Activated T-cell treated with anti-CD3 and anti-CD28 coated beads, Interleukin-2, amount 50 U/mL, for 72 hours (primary cell): ENCODE measurements at regions not wholly inside any gene's neighbourhood (a gene's known extent, or its start where the extent isn't known, plus 50 kb on each side); places are given as distances from the start of the nearest gene placed in this dataset.

ENCODE experiments used
- ATAC-seq, 2 donors: fragments of 150-1000 bp; cut with Tn5 transposase; replicated peaks in 1 of 2; 2 replicates each; pipeline ENCODE4 v1.10.0; 2021; ENCODE audit warnings: moderate library complexity in 2 of 2, mild to moderate bottlenecking in 1 of 2
- DNase-seq, 2 donors: peaks; one replicate each; pipeline ENCODE4 v3.0.0; 2021 to 2022; ENCODE audit warnings: mixed read lengths in 1 of 2
- H3K27ac Mint-ChIP-seq: one replicate; pipeline ENCODE4 v1.8.0; 2022; ENCODE audit warnings: mild to moderate bottlenecking, moderate library complexity, mixed read lengths
- H3K27me3 Mint-ChIP-seq: one replicate; pipeline ENCODE4 v1.8.0; 2022; ENCODE audit warnings: low read depth, mixed read lengths
- H3K36me3 Mint-ChIP-seq, 2 donors: one replicate each; pipeline ENCODE4 v1.8.0; 2022; ENCODE audit warnings: mixed read lengths in 2 of 2, mild to moderate bottlenecking in 1 of 2; ENCODE audit not compliant: insufficient read depth in 2 of 2
- H3K4me1 Mint-ChIP-seq: one replicate; pipeline ENCODE4 v1.8.0; 2022; ENCODE audit warnings: low read depth, mixed read lengths
- H3K4me3 Mint-ChIP-seq, 2 donors: one replicate each; pipeline ENCODE4 v1.8.0; 2022; ENCODE audit warnings: mild to moderate bottlenecking in 2 of 2, mixed read lengths in 2 of 2, moderate library complexity in 2 of 2
- H3K9me3 Mint-ChIP-seq, 2 donors: one replicate each; pipeline ENCODE4 v1.8.0; 2022; ENCODE audit warnings: mixed read lengths in 2 of 2

DNA sequence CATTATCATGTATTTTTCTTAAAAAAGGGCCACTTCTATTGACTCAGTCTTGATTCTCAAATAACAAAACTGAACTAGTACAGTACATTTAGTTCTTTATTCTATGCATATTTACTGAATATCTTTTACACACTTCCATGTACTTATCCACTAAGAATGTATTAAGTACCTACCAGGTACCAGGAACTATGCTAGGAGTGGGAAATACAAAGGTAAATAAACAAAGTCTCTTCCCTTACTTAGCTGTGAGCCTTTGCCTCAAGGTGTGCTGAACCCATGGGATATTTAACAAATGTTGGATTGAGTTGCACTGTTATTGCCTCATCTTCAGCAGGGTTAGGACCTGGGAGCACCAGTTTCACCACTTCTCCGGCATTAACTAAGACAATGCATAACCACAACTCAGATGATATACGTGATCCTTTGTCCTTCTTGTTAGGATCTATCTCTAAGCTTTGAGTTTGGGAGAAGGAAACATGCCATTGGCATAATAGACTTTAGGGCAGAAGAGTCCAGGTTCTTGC is 533.9 kb downstream of the TFAP2B start:
- Mint-ChIP-seq H3K9me3 (peaks cover 5% of the 10 kb centered on the region in 2 donors), H3K4me3 (no peak overlapping the region), H3K27ac (no peak overlapping the region), H3K27me3 (no peaks in the 10 kb centered on the region), H3K4me1 (no peaks in the 10 kb centered on the region), H3K36me3 (no peaks in the 10 kb centered on the region)
- ATAC-seq (no peak), DNase-seq (no peak)

DNA sequence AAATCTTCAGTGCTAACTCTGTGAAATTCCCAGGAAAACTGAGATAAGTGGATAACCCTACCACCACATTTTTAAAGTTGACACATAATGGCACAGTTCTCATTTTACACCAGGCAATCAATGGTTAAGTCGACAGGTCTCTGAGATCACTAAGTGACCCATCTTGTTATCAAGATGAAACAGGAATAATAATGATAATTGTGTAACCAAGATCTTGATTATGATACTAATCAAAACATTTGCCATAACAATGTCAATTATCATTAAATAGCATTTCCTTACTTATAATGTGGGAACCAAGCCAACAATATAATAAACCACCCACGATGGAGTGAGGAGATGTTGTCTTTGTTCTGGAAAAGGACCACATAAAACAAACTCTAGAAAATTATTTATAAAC is 541.6 kb downstream of the TFAP2B start:
- Mint-ChIP-seq H3K27me3 (no peaks in the 10 kb centered on the region), H3K9me3 (no peaks in the 10 kb centered on the region), H3K36me3 (no peaks in the 10 kb centered on the region), H3K27ac (no peak overlapping the region), H3K4me3 (no peak overlapping the region), H3K4me1 (no peaks in the 10 kb centered on the region)
- DNase-seq (no peak), ATAC-seq (no peak)

DNA sequence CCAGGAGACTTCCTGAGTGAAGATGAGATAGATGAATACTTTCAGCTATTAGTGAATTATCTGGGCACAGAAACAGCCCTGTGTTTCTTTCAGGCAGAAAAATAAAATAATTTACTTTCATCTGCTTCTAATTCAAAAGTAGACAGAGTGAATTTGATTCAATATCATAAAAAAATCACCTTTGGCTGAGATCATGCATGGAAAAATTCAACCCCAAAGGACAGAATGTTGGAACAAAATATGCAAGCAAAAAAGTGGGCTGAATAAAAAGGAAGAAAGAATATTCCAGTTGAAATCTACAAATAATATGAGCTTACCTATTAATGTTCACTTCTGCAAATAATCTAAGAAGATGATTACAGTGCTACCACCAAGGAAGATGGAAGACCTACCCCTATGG is 546.9 kb downstream of the TFAP2B start:
- no peak for DNase-seq
- no peaks in the 10 kb centered on the region for H3K9me3 Mint-ChIP-seq
- no peaks in the 10 kb centered on the region for H3K36me3 Mint-ChIP-seq
- no peak overlapping the region for H3K27ac Mint-ChIP-seq
- no peak for ATAC-seq
- no peaks in the 10 kb centered on the region for H3K4me1 Mint-ChIP-seq
- H3K27me3 Mint-ChIP-seq, result no peaks in the 10 kb centered on the region
- no peak overlapping the region for H3K4me3 Mint-ChIP-seq

- Mint-ChIP-seq H3K4me3 (no peak overlapping the region), H3K27me3 (no peaks in the 10 kb centered on the region), H3K4me1 (no peaks in the 10 kb centered on the region), H3K9me3 (peaks cover 0 to 3% of the 10 kb centered on the region in 2 donors), H3K27ac (no peak overlapping the region), H3K36me3 (no peaks in the 10 kb centered on the region)
- no peak for DNase-seq
- no peak for ATAC-seq
These were observed 550.8 kb downstream of the TFAP2B start for GRCh38 chr6:51369485-51369884.

GRCh38 chr6:51382847-51383246 is 564.2 kb downstream of the TFAP2B start:
- H3K4me3 Mint-ChIP-seq, result no peak overlapping the region
- no peaks in the 10 kb centered on the region for H3K36me3 Mint-ChIP-seq
- peaks cover 2 to 9% of the 10 kb centered on the region in 2 donors for H3K9me3 Mint-ChIP-seq
- DNase-seq (no peak), ATAC-seq (no peak)
- H3K4me1 Mint-ChIP-seq, result no peaks in the 10 kb centered on the region
- no peaks in the 10 kb centered on the region for H3K27me3 Mint-ChIP-seq
- no peak overlapping the region for H3K27ac Mint-ChIP-seq

GRCh38 chr6:51384736-51385135 is 566.1 kb downstream of the TFAP2B start:
- ATAC-seq, result no peak

GRCh38 chr6:51386347-51386836 is 567.7 kb downstream of the TFAP2B start:
- Mint-ChIP-seq H3K36me3 (no peaks in the 10 kb centered on the region), H3K4me3 (no peak overlapping the region), H3K27ac (no peak overlapping the region), H3K27me3 (no peaks in the 10 kb centered on the region), H3K4me1 (no peaks in the 10 kb centered on the region), H3K9me3 (peaks cover 0 to 2% of the 10 kb centered on the region in 2 donors)
- ATAC-seq (no peak), DNase-seq (no peak)

More at GRCh38 chr6:51384736-51385135, 566.1 kb downstream of the TFAP2B start:
- Mint-ChIP-seq H3K9me3 (peaks cover 1 to 2% of the 10 kb centered on the region in 2 donors), H3K4me3 (no peak overlapping the region), H3K27me3 (no peaks in the 10 kb centered on the region), H3K36me3 (no peaks in the 10 kb centered on the region), H3K27ac (no peak overlapping the region), H3K4me1 (no peaks in the 10 kb centered on the region)
- DNase-seq, result no peak

- Mint-ChIP-seq H3K36me3 (no peaks in the 10 kb centered on the region), H3K27ac (no peak overlapping the region), H3K27me3 (no peaks in the 10 kb centered on the region), H3K9me3 (peaks cover 2% of the 10 kb centered on the region in 2 donors), H3K4me3 (no peak overlapping the region), H3K4me1 (no peaks in the 10 kb centered on the region)
- ATAC-seq (no peak), DNase-seq (no peak)
These were observed 569.2 kb downstream of the TFAP2B start for GRCh38 chr6:51387907-51388306.

DNA sequence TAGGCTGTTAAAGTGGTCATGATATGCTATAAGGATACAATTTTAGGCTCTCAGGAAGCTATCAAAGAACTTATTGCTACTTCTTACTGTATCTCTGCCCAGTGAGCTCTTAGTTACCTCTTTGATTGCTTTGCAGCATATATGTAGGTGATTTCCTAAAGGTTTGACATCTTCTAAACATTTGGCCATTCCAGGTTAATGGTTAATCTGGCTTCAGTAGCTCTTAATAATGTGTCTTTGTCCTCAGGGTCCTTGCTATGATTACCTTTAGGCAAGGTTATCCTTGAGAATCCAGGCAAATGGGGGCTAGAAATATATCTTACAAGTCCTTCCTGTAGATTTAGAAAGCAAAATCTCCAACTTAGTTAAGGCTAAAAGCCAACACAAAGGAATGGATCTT is 575.4 kb downstream of the TFAP2B start:
- H3K36me3 Mint-ChIP-seq, result no peaks in the 10 kb centered on the region
- DNase-seq (no peak), ATAC-seq (no peak)
- H3K27me3 Mint-ChIP-seq, result no peaks in the 10 kb centered on the region
- H3K9me3 Mint-ChIP-seq, result peaks cover 0 to 4% of the 10 kb centered on the region in 2 donors
- H3K4me3 Mint-ChIP-seq, result no peak overlapping the region
- H3K4me1 Mint-ChIP-seq, result no peaks in the 10 kb centered on the region
- no peak overlapping the region for H3K27ac Mint-ChIP-seq

- H3K4me3 Mint-ChIP-seq, result no peak overlapping the region
- H3K36me3 Mint-ChIP-seq, result no peaks in the 10 kb centered on the region
- H3K4me1 Mint-ChIP-seq, result no peaks in the 10 kb centered on the region
- ATAC-seq (no peak), DNase-seq (no peak)
- H3K27ac Mint-ChIP-seq, result no peak overlapping the region
- no peaks in the 10 kb centered on the region for H3K27me3 Mint-ChIP-seq
- H3K9me3 Mint-ChIP-seq, result peaks cover 0 to 4% of the 10 kb centered on the region in 2 donors
These were observed 577.9 kb downstream of the TFAP2B start for GRCh38 chr6:51396583-51396982.

DNA sequence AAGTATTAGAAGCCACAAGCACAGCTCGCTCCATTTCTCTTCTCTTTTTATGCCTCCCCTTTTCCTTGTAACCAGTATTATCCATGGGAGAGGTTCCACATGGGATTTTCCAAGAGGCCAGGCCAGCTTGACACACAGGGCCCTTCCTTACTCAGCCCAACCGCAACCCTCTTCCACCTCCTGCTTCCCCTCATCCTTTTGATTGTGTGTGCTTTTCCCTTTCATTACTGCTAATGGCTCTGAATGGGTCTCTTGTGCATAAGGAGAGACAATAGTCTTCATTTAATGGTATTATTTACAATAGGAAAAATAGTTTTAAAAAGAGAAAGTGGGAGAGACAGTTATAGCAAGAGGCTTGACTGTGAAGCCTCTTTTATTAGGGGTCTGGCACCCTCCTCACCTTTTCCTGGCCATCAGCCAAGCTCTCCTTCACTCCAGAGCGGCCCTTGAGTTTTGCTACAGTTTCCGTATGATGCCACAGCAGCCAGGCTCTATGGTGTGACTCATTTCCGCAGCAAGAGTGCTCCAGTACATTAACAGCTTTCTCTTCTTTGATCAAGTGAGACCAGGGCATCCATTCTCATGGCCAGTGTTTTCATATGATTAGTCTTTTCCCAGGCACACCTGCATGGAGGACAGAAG is 579.5 kb downstream of the TFAP2B start:
- Mint-ChIP-seq H3K4me3 (no peak overlapping the region), H3K4me1 (no peaks in the 10 kb centered on the region)
- ATAC-seq, result no peak

GRCh38 chr6:51398793-51399192 is 580.1 kb downstream of the TFAP2B start:
- Mint-ChIP-seq H3K27ac (no peak overlapping the region), H3K4me1 (no peaks in the 10 kb centered on the region), H3K9me3 (peaks cover 0 to under 1% of the 10 kb centered on the region in 2 donors), H3K36me3 (no peaks in the 10 kb centered on the region), H3K27me3 (no peaks in the 10 kb centered on the region), H3K4me3 (no peak overlapping the region)
- no peak for ATAC-seq
- no peak for DNase-seq

More for the DNA sequence above, 579.5 kb downstream of the TFAP2B start:
- Mint-ChIP-seq H3K27ac (no peak overlapping the region), H3K9me3 (peaks cover 0 to 2% of the 10 kb centered on the region in 2 donors), H3K27me3 (no peaks in the 10 kb centered on the region), H3K36me3 (no peaks in the 10 kb centered on the region)
- no peak for DNase-seq

DNA sequence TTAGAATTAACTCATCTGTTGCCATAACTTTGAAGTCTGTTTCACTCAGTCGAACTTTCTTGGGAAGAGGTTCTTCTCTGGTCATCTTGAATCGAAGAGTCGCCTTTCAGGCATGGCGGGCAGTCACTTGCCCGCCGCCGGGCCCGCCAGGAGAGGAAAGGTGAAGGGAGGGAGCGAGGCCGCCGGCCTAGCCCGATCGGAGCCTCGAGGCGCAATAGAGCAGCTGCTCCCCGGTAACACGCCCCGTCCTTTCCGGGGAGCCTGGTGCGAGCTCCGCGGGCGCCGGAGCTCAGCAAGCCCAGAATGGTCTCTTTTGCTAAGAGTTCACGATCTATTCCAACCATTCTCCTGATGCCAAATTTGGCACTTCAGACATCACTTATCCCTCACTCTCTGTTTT is 591.8 kb downstream of the TFAP2B start:
- Mint-ChIP-seq H3K27me3 (no peaks in the 10 kb centered on the region), H3K36me3 (peaks cover 0 to 2% of the 10 kb centered on the region in 2 donors)
- no peak for ATAC-seq

More for the DNA sequence above, 591.8 kb downstream of the TFAP2B start:
- Mint-ChIP-seq H3K4me3 (no peak overlapping the region), H3K27ac (no peak overlapping the region), H3K4me1 (no peaks in the 10 kb centered on the region), H3K9me3 (peaks cover 2 to 6% of the 10 kb centered on the region in 2 donors)
- no peak for DNase-seq
